HG03469 (cell line): ENCODE measurements at regions not wholly inside any gene's neighbourhood (a gene's known extent, or its start where the extent isn't known, plus 50 kb on each side); places are given as distances from the start of the nearest gene placed in this dataset.

ENCODE experiments used
- ATAC-seq: cut with Tn5 transposase; IDR thresholded peaks from one replicate; pipeline ENCODE4 v1.9.1; 2021; ENCODE audit warnings: mild to moderate bottlenecking, moderate library complexity, moderate number of reproducible peaks; ENCODE audit not compliant: unreplicated experiment

- no peak for ATAC-seq
These were observed 203.9 kb upstream of the PPFIA2 start for GRCh38 chr12:81963026-81963425.

- no peak for ATAC-seq
These were observed 203.1 kb upstream of the PPFIA2 start for GRCh38 chr12:81962126-81962856.

- no peak for ATAC-seq
These were observed 199.3 kb upstream of the PPFIA2 start for GRCh38 chr12:81958406-81958805.

GRCh38 chr12:81957631-81958030 is 198.5 kb upstream of the PPFIA2 start:
- no peak for ATAC-seq

GRCh38 chr12:81956468-81956860 is 197.3 kb upstream of the PPFIA2 start:
- no peak for ATAC-seq

GRCh38 chr12:81953541-81953940 is 194.4 kb upstream of the PPFIA2 start:
- no peak for ATAC-seq

- no peak for ATAC-seq
These were observed 191.7 kb upstream of the PPFIA2 start for GRCh38 chr12:81950871-81951270.

- ATAC-seq = no peak
These were observed 190.7 kb upstream of the PPFIA2 start for GRCh38 chr12:81949841-81950308.

- no peak for ATAC-seq
These were observed 190.3 kb upstream of the PPFIA2 start for GRCh38 chr12:81949416-81949815.

- ATAC-seq = no peak
These were observed 185.7 kb upstream of the PPFIA2 start for GRCh38 chr12:81944886-81945285.

GRCh38 chr12:81942594-81942993 is 183.4 kb upstream of the PPFIA2 start:
- peak; percentile 54 for ATAC-seq

- no peak for ATAC-seq
These were observed 170.9 kb upstream of the PPFIA2 start for GRCh38 chr12:81930037-81930436.

- ATAC-seq = no peak
These were observed 137.6 kb upstream of the PPFIA2 start for GRCh38 chr12:81896771-81897170.

- no peak for ATAC-seq
These were observed 129.8 kb upstream of the PPFIA2 start for GRCh38 chr12:81888961-81889360.

GRCh38 chr12:81888106-81888740 is 129.1 kb upstream of the PPFIA2 start:
- no peak for ATAC-seq

GRCh38 chr12:81874586-81874985 is 115.4 kb upstream of the PPFIA2 start:
- ATAC-seq = no peak

GRCh38 chr12:81874166-81874565 is 115.0 kb upstream of the PPFIA2 start:
- no peak for ATAC-seq

- ATAC-seq = no peak
These were observed 113.2 kb upstream of the PPFIA2 start for GRCh38 chr12:81872400-81872799.

GRCh38 chr12:81866081-81866480 is 106.9 kb upstream of the PPFIA2 start:
- ATAC-seq = no peak

- no peak for ATAC-seq
These were observed 104.3 kb upstream of the PPFIA2 start for GRCh38 chr12:81863406-81863805.

- no peak for ATAC-seq
These were observed 100.4 kb upstream of the PPFIA2 start for GRCh38 chr12:81859521-81859920.

- ATAC-seq = no peak
These were observed 84.4 kb upstream of the PPFIA2 start for GRCh38 chr12:81843599-81843998.
